Stimulated activated CD4-positive, alpha-beta T cell treated with anti-CD3 and anti-CD28 coated beads, Interleukin-12 subunit alpha, Interleukin-12 subunit beta, amount 100 ng/mL, for 4 hours (primary cell): ENCODE measurements at regions not wholly inside any gene's neighbourhood (a gene's known extent, or its start where the extent isn't known, plus 50 kb on each side); places are given as distances from the start of the nearest gene placed in this dataset.
"Not testable (repeated sequence)": the region's sequence is repeated elsewhere in the genome, so short reads cannot be mapped to it uniquely, and the experiment has no call there.

Source experiments
- DNase-seq: peaks from one replicate; pipeline ENCODE4 v3.0.0-alpha.2; 2020

DNA sequence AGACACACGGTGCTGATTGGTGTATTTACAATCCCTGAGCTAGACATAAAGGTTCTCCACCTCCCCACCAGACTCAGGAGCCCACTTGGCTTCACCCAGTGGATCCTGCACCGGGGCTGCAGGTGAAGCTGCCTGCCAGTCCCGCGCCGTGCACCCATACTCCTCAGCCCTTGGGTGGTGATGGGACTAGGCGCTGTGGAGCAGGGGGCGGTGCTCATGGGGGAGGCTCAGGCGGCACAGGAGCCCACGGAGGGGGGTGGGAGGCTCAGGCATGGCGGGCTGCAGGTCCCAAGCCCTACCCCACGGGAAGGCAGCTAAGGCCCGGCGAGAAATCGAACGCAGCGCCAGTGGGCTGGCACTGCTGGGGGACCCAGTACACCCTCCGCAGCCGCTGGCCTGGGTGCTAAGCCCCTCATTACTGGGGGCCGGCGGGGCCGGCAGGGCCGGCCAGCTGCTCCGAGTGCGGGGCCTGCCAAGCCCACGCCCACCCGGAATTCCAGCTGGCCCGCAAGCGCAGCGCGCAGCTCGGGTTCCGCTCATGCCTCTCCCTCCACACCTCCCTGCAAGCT, 1447.2 kb downstream of the RAPGEF2 start:
- DNase-seq = not testable (repeated sequence)

- DNase-seq = no peak
Observed at GRCh38 chr4:160562661-160563060, 1459.8 kb downstream of the RAPGEF2 start.

DNA sequence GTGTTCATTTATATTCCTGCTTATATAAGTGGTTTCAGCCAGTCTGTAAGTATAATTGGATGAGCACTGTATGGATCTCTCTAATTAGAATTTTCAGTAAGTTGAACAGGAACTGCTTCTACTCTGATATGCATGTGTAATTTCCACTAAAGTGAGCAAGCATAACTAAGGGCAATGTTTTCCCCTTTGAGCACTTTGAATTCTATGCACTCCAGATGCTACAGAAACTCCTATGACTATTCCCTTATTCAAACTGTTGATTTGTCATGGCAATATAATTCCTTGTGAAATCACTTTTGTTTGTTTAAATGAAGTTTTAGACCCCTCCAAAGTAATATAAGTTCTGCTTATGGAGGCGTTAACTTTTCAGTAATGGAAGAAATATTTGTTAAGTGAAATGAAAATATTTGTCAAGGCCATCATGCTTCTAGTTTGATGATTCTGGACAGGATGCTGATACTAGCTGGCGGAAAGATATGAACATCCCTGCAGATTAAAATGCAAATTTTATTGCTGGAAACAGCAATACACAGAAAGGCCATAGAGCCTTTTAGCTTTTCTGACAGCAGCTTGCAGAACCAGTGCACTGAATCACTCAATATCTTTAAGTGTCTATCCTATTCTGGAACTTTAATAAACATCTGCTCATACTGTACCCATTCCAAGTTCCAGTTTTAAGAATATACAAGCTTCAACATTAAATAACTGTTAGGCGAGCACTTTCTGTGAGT, 1460.8 kb downstream of the RAPGEF2 start:
- DNase-seq = no peak

GRCh38 chr4:160567634-160568033, 1464.8 kb downstream of the RAPGEF2 start:
- DNase-seq = no peak

DNA sequence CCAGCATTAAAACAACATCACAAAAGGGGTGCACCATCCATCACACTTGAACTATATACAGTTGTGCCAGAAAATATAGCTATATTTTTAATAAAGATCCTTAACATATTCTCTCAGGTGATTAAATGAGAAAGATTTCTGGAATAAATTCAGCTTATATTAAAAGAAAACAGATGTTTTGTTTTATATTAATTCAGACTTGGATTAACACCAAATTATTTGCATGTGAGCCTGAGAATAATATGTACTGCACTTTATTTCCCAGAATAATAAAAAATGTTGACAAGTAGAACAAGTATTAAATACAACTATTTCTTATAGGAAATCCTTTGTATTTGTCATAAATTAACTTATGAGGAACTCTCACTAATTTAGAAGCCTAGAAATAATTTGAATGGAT, 1467.4 kb downstream of the RAPGEF2 start:
- no peak for DNase-seq

- DNase-seq = not testable (repeated sequence)
Observed at GRCh38 chr4:160574272-160574671, 1471.4 kb downstream of the RAPGEF2 start.

- no peak for DNase-seq
Observed at GRCh38 chr4:160580581-160580980, 1477.7 kb downstream of the RAPGEF2 start.

DNA sequence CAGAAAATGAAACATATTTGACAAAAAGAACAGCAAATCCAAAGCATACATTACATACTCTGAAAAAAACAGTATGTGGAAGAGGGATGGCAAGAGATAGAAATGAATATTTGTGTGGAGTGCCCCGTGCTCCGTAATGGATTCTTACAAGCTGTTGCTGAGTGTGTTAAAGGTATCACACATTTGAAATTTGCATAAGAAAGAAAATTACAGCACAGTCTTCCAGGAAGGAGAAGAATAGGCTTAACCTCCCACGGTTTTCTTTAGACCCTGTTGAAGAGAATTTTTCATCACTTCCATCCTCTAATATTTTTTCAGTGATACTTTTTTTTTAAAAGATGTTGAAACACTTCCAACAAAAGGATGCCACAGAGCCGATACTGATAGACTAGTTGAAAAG, 1489.4 kb downstream of the RAPGEF2 start:
- DNase-seq = no peak

DNA sequence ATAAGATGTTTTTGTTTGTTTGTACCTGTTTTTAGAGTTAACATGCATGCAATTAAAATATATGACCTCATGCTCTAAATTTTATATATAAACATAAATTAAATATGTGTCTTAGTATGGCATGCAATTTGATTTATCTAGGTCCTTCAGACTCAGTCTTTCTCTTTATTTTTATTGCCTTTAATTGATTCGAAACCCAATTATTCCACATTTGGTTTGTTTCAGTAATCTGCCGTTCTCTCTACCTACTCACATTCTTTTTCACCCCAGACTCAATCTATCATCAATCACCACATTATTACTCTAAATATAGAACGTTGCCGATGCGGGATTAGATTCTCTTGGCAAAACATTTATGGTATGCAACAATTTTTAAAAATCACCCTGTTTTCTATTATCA, 1492.8 kb downstream of the RAPGEF2 start:
- no peak for DNase-seq

DNA sequence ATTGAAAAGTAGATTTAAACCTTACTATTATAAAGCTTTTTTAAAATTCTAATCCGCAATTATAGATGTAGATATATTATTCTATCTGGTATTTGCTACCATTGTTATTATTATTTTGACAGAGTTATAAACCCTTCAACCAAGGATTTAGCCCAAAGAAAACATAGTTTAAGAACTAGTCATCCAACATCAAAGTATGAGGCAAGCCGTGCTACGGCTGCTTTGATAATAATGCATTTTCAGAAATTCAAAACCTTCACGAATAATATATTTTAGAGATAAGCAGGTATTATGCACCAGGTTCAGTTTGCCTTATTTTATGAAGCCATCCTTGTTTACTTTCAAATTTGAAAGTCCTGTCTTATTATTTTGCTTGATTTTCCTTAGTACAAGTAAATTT, 1501.7 kb downstream of the RAPGEF2 start:
- DNase-seq = no peak

GRCh38 chr4:160611181-160611580, 1508.3 kb downstream of the RAPGEF2 start:
- DNase-seq = no peak

- DNase-seq = no peak
Observed at GRCh38 chr4:160631044-160631443, 1528.2 kb downstream of the RAPGEF2 start.

- DNase-seq = no peak
Observed at GRCh38 chr4:160652790-160653189, 1511.0 kb downstream of the FSTL5 start.

DNA sequence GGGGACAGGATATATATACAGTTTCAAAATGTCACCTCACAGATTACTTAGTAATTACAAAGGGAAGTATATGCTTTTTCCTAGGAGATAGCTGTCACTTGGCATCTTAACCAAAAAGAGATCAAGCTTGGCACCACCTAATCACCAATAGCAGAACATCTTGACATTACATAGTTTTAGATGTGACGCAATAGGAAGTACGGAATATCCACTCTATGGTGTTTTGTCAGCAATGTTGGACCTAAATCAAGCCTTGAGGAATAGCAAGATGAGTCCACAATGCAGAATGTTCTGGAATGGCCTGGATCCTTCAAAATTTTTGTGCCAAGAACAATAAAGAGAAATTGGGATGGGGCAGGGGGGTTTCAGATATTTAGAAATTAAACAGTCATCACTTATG, 1488.2 kb downstream of the FSTL5 start:
- no peak for DNase-seq

DNA sequence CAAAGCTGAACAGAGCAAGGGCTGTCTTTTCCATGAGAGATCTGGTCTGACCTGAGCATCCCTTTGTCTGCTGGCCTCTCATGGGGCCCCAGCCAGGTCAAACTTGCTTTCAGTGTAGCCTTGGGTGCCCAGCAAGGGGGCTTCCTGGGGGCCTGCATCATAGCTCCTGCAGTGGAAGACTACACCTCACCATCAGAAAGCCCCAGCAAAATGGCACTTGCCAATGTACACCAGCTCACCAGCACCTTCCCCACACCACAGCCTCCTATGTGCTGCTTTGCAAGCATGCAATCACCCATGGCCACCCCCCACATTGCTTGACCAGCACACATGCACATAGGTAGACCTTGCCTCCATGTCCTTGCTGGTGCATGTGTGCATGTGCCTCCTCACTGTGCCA, 1478.1 kb downstream of the FSTL5 start:
- DNase-seq = no peak

- no peak for DNase-seq
Observed at GRCh38 chr4:160701671-160702070, 1462.1 kb downstream of the FSTL5 start.

DNA sequence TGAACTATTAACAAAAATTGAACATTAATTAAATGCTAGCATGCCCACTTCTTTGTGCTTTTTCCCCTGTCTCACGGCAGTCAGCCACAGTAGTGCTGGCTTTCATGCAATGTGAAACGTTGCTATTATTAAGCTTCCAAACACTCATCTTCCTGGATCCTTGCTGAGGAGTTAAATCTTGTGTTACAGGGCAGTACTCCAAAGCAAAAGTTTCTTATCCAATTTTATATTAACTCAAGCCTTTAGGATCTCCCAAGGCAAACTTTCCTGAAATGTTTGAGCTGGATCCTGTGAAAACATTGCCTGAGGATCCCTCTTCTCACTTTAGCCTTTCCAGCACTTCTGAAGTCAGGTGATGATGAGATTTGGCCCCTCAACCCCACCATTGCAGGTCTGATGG, 1454.8 kb downstream of the FSTL5 start:
- DNase-seq = no peak

- DNase-seq = no peak
Observed at GRCh38 chr4:160709546-160709945, 1454.3 kb downstream of the FSTL5 start.

GRCh38 chr4:160716551-160716950, 1447.2 kb downstream of the FSTL5 start:
- no peak for DNase-seq

DNA sequence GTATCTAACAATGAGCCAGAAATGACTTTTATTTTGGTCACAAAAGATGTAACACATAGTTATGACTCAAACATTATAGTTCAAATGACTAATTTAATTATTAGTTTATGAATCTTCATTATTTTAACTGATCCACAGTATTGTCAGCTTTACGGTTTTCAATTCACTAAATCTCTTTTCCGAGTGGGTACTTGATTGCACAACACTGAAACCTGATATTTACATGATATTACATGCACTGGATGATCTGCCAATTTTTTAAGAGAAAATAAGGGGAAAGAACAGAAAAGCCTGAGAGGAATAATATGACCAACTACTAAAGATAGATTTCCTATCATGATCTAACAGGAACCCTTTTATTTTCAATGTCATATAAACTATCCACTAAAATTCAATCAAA, 1446.0 kb downstream of the FSTL5 start:
- no peak for DNase-seq

GRCh38 chr4:160724063-160724462, 1439.7 kb downstream of the FSTL5 start:
- DNase-seq = no peak

- DNase-seq = no peak
Observed at GRCh38 chr4:160745126-160745525, 1418.7 kb downstream of the FSTL5 start.

GRCh38 chr4:160746585-160746984, 1417.2 kb downstream of the FSTL5 start:
- DNase-seq = not testable (repeated sequence)

DNA sequence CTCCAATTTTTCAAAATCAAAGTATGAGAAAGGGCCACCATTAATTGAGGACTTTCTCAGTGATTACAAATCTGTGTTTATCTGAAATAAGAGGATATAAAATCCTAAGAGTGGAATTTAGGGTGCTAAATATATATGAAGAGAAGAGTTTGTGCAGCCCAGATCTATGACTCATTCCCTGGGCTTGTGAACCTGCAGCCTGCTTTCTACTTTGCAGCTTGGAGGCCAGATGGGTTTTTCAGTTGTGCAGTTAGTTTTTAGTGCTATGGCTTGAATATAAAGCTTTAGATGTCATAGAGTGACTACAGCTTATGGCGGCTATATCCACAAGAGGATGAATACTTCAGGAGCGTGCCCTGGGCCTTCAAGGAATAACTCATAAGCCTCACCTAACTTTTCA, 1391.1 kb downstream of the FSTL5 start:
- DNase-seq = no peak

DNA sequence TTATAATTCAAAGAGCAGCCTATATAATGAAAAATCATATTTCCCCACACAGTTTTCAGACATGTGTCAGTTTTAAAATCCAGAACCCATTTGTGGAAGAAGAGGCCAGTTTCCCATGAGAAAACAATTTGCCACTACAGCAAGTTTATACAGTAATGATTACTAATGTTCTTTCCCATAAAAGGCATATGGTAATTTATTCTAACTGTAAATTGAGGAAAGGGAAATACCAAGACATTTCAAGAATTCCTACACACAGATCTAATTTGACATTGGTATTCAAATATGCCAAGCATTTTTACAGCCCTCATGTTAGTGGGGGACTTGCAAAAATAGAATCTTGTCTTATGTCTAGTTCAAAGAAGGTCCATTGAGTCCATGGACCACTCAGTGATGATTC, 1368.6 kb downstream of the FSTL5 start:
- DNase-seq = no peak
